Astrocyte (in vitro differentiated cells and primary cell): ENCODE measurements at regions not wholly inside any gene's neighbourhood (a gene's known extent, or its start where the extent isn't known, plus 50 kb on each side); places are given as distances from the start of the nearest gene placed in this dataset.

Source experiments
- CTCF ChIP-seq: IDR thresholded peaks from 2 replicates; pipeline ENCODE4 v1.5.1; 2011; ENCODE audit warnings: low read depth, mild to moderate bottlenecking, inconsistent platforms, low read length, moderate library complexity; ENCODE audit not compliant: insufficient read depth
- EZH2 ChIP-seq: IDR thresholded peaks from 2 replicates; pipeline ENCODE4 v1.6.1; 2012; ENCODE audit warnings: mild to moderate bottlenecking, low read length, inconsistent platforms; ENCODE audit not compliant: insufficient read depth

- TF ChIP-seq CTCF: no peak
- no peak for TF ChIP-seq EZH2
Measured at GRCh38 chr10:101284744-101285463, 55.6 kb upstream of the LBX1 start.
